ENCODE measurements at regions not wholly inside any gene's neighbourhood (a gene's known extent, or its start where the extent isn't known, plus 50 kb on each side); places are given as distances from the start of the nearest gene placed in this dataset.

DNA sequence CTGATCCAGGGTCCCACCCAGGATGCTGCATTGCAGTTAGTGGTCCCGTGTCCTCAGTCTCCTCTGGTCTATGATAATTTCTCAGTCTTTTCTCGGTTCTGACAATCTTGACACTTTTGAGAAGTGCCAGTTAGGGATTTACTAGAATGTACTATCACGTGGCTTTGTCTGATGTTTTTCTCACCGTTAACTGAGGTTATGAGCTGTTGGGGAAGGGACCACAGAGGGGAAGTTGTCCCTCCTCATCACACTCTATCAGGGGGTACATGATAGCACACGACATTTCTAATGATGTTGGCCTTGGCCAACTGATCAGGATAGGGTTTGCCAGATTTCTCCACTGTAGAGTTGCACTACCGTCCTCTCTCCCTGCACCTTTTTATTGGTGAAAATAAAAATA is 250.9 kb upstream of the SDK2 start:
- Mint-ChIP-seq H3K27me3 (peaks cover 34% of the 10 kb centered on the region), H3K27ac (no peak overlapping the region), H3K4me3 (no peak overlapping the region), H3K4me1 (no peaks in the 10 kb centered on the region), H3K9me3 (ENCODE audit: insufficient read depth) (no peaks in the 10 kb centered on the region)
- peaks cover 0 to 10% (median 2%) of the 10 kb centered on the region in 4 experiments for H3K27me3 ChIP-seq (replicated peaks in 1 of 4; ENCODE audit: control extremely low read depth in 1 of 4, control insufficient read depth in 3 of 4, insufficient read depth in 4 of 4, low read length in 3 of 4)
- CTCF ChIA-PET: no interaction called here
- POLR2A ChIA-PET: no interaction called here
- H2AFZ ChIP-seq (ENCODE audit: insufficient read depth, low read depth, low read length, poor library complexity, severe bottlenecking): no peak overlapping the region
- H3K36me3 ChIP-seq (replicated peaks in 1 of 2; ENCODE audit: control extremely low read depth in 1 of 2, control insufficient read depth in 1 of 2, extremely low read depth in 1 of 2, insufficient read depth in 2 of 2, low read length in 1 of 2): no peaks in the 10 kb centered on the region
- no peak for ATAC-seq (ENCODE audit: low read depth)
- H4K20me1 ChIP-seq (ENCODE audit: control insufficient read depth, insufficient read depth, low read length, poor library complexity, severe bottlenecking): no peaks in the 10 kb centered on the region
- H3K4me2 ChIP-seq (replicated peaks; ENCODE audit: low read depth, low read length, poor library complexity, severe bottlenecking): no peak overlapping the region
- H3K27ac ChIP-seq (ENCODE audit: low read length in 2 of 2): no peak overlapping the region
- no peak for TF ChIP-seq EZH2 (IDR thresholded peaks at IDR 0.05; ENCODE audit: borderline replicate concordance, insufficient read depth, low read depth, low read length, poor library complexity, severe bottlenecking)
- TF ChIP-seq, protein P1, sequence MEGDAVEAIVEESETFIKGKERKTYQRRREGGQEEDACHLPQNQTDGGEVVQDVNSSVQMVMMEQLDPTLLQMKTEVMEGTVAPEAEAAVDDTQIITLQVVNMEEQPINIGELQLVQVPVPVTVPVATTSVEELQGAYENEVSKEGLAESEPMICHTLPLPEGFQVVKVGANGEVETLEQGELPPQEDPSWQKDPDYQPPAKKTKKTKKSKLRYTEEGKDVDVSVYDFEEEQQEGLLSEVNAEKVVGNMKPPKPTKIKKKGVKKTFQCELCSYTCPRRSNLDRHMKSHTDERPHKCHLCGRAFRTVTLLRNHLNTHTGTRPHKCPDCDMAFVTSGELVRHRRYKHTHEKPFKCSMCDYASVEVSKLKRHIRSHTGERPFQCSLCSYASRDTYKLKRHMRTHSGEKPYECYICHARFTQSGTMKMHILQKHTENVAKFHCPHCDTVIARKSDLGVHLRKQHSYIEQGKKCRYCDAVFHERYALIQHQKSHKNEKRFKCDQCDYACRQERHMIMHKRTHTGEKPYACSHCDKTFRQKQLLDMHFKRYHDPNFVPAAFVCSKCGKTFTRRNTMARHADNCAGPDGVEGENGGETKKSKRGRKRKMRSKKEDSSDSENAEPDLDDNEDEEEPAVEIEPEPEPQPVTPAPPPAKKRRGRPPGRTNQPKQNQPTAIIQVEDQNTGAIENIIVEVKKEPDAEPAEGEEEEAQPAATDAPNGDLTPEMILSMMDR (IDR thresholded peaks at IDR 0.05): no peak
- no peak overlapping the region for H3K4me3 ChIP-seq (ENCODE audit: control extremely low read depth in 1 of 5, extremely low read depth in 1 of 5, insufficient read depth in 1 of 5, low read depth in 2 of 5, low read length in 4 of 5)
- no peaks in the 10 kb centered on the region for H3K9me3 ChIP-seq (ENCODE audit: control extremely low read depth in 1 of 3, control insufficient read depth in 2 of 3, insufficient read depth in 1 of 3, low read length in 2 of 3)
- 74% methylated on average over 3 of the region's 6 CpGs for WGBS (ENCODE audit: insufficient coverage)
- no peaks in the 10 kb centered on the region for H3K4me1 ChIP-seq (ENCODE audit: control insufficient read depth in 2 of 2, insufficient read depth in 2 of 2, low read length in 2 of 2)
- no peak overlapping the region for H3K9ac ChIP-seq (ENCODE audit: low read length)
- DNase-seq: no peak
- intact Hi-C loops (cut with micrococcal nuclease): no loop called here
- no peaks in the 10 kb centered on the region for H3K79me2 ChIP-seq (ENCODE audit: control insufficient read depth, insufficient read depth, low read length)

DNA sequence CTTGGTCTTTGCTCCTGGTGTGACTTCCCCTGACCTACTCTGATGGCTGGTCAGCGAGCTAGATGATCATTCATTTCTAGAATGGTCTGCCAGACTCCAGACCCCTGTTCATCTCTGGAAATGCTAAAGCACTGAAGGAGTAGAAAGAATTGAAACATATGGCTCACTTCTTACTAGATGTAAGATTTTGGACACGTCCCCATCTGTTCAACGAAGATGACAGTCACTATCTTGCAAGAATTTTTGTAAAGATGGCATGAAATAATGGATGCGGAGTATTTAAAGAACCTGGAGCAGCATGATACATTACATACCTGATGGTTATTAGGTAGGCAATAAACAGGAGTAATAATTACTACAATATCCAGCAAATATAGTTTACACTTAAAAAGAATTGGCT is 252.7 kb upstream of the SDK2 start:
- CTCF ChIA-PET: no interaction called here
- H3K79me2 ChIP-seq (ENCODE audit: control insufficient read depth, insufficient read depth, low read length): no peaks in the 10 kb centered on the region
- ATAC-seq (ENCODE audit: low read depth) (no peak), DNase-seq (no peak)
- H3K27me3 ChIP-seq (replicated peaks in 1 of 4; ENCODE audit: control extremely low read depth in 1 of 4, control insufficient read depth in 3 of 4, insufficient read depth in 4 of 4, low read length in 3 of 4): peaks cover 0 to 27% (median 9%) of the 10 kb centered on the region in 4 experiments
- no peak overlapping the region for H3K4me2 ChIP-seq (replicated peaks; ENCODE audit: low read depth, low read length, poor library complexity, severe bottlenecking)
- H3K4me3 Mint-ChIP-seq: no peak overlapping the region
- peaks cover 48% of the 10 kb centered on the region for H3K27me3 Mint-ChIP-seq
- WGBS (ENCODE audit: insufficient coverage): no CpG with 5 or more reads among the region's 4 CpGs
- no peak overlapping the region for H3K27ac Mint-ChIP-seq
- intact Hi-C loops (cut with micrococcal nuclease): no loop called here
- POLR2A ChIA-PET: no interaction called here
- no peak overlapping the region for H3K9ac ChIP-seq (ENCODE audit: low read length)
- H3K27ac ChIP-seq (ENCODE audit: low read length in 2 of 2): no peak overlapping the region
- TF ChIP-seq, protein P1 (IDR thresholded peaks at IDR 0.05): no peak
- no peak for TF ChIP-seq EZH2 (IDR thresholded peaks at IDR 0.05; ENCODE audit: borderline replicate concordance, insufficient read depth, low read depth, low read length, poor library complexity, severe bottlenecking)
- H3K9me3 Mint-ChIP-seq (ENCODE audit: insufficient read depth): no peaks in the 10 kb centered on the region
- H3K4me1 ChIP-seq (ENCODE audit: control insufficient read depth in 2 of 2, insufficient read depth in 2 of 2, low read length in 2 of 2): peaks cover 4 to 5% of the 10 kb centered on the region in 2 donors
- H4K20me1 ChIP-seq (ENCODE audit: control insufficient read depth, insufficient read depth, low read length, poor library complexity, severe bottlenecking): no peaks in the 10 kb centered on the region
- H2AFZ ChIP-seq (ENCODE audit: insufficient read depth, low read depth, low read length, poor library complexity, severe bottlenecking): no peak overlapping the region
- H3K9me3 ChIP-seq (ENCODE audit: control extremely low read depth in 1 of 3, control insufficient read depth in 2 of 3, insufficient read depth in 1 of 3, low read length in 2 of 3): no peaks in the 10 kb centered on the region
- no peaks in the 10 kb centered on the region for H3K36me3 ChIP-seq (replicated peaks in 1 of 2; ENCODE audit: control extremely low read depth in 1 of 2, control insufficient read depth in 1 of 2, extremely low read depth in 1 of 2, insufficient read depth in 2 of 2, low read length in 1 of 2)
- H3K4me1 Mint-ChIP-seq: peaks cover 11% of the 10 kb centered on the region
- H3K4me3 ChIP-seq (ENCODE audit: control extremely low read depth in 1 of 5, extremely low read depth in 1 of 5, insufficient read depth in 1 of 5, low read depth in 2 of 5, low read length in 4 of 5): no peak overlapping the region

Measured in B cell (primary cell).